NCI-H82 (cell line): ENCODE measurements at regions not wholly inside any gene's neighbourhood (a gene's known extent, or its start where the extent isn't known, plus 50 kb on each side); places are given as distances from the start of the nearest gene placed in this dataset.

Experiments
- DNase-seq: peaks from one replicate; lab custom pipeline; 2025; lab: John Stamatoyannopoulos, UW

DNA sequence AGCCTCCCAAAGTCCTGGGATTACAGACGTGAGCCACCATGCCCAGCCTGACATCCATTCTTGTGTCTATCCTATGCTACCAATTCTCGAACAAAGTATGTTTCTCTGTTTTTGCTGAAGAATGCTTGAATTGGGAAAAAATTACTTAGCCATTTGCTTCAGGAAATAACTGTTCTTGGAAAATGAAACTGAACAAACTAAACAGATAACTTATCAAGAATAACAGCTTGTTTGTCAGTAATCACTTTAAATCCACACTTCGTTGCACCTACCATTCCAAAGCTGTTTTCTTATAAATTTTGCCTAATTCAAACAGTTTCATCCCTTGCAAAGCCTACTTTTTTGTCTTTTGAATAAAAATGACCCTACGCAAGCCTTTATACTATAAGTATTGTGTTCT, 672.9 kb downstream of the SUCLG1 start:
- no peak for DNase-seq

DNA sequence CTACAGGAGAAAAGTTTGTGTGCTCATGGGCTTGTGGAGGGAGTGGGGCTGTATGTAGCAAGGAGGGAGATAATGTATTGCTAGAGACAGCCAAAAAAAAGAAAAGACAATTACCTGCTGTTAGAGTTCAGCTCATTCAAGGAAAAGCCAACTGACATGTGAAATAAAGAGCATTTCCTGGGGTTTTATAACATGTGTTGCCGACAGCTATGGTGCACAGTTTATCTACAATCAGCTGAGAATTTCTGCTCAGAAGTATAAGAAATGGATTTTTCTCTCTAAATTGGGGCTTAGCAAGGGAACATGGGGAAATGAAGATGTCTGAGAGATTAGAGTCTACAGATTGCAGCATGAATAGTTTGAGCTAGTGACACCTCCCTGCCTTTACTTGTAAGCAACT, 674.1 kb downstream of the SUCLG1 start:
- no peak for DNase-seq

DNA sequence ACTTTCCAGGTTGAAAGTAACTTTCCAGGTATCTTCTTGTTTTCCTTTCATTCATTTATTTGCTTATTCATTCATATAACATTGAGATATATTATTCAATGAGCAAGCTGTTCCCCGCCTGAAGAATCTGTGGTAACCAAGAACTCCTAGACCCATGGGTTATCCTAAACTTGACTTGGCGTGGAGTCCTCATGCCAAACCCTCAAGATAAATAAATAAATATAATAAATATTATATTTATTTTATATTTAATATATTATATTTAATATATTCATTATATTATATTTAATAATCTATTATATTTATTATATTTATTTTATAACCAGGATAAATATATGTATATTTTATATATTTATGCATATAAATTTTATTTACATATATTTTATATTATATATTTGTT, 674.8 kb downstream of the SUCLG1 start:
- no peak for DNase-seq

DNA sequence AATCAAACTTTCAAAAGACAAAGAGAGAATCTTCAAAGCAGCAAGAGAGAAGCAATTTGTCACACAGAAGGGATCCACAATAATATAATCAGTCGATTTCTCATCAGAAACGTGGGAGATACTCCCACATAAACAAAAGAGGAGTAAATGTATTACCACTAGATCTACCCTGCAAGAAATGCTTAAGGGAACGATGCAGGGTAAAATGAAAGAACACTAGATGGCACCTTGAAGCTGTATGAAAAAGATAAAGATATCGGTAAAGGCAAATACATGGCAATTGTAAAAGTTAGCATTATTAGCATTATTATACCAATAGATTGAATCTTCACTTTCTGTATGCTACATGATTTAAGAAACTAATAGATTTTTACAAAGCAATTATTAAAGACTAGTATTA, 677.0 kb downstream of the SUCLG1 start:
- peak; percentile 3 for DNase-seq

DNA sequence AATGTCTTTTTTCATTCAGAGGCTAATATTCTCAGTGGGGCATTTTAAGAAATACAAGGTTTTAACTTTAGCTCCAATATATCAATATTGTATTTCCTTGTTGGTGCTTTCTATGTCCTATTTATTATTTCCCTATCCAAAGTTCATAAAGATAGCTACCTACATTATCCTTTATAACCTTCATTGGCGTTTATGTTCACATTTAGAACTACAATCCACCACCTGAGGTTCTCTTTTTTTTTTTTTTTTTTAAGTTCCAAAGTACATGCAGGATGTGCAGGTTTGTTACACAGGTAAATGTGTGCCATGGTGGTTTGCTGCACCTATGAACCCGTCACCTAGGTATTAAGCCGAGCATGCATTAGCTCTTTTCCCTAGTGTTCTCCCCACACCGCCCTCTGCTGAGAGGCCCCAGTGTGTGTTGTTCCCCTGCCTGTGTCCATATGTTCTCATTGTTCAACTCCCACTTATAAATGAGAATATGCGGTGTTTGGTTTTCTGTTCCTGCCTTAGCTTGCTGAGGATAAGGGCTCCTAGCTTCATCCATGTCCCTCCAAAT, 694.6 kb downstream of the SUCLG1 start:
- DNase-seq: no peak

DNA sequence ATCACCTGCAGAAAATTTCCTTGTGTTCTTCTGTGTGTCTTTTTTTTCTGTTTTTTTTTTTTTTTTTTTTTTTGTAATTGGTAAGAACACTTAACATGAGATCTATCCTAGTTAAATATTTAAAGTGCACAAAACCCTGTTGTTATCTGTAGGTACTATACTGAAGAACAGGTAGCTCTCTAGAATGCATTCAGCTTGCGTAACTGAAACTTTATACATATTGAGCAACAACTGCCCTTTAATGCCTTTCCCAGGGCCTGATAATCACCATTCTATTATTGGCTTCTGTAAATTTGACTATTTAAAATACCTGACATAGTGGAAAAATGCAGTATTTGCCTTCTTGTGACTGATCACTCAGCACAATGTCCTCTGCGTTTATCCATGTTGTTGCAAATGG, 701.8 kb downstream of the SUCLG1 start:
- DNase-seq: no peak

DNA sequence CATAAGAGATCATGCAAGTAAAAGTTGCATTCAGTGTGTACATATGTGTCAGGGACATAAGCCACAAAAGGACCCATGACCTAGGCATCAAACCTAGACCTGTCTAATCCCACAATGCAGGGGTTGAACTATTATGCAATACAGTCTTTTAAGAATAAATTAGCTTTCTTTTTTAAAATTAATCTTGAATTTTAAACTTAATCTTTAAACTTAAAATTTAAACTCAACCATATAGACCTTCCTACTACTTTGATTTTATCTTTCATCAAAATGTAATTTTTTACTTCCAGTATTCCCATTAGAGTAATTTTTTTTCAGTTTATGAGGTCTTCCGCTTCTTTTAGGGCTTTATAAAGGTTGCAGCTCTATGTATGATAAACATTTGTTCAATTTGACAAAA, 702.9 kb downstream of the SUCLG1 start:
- no peak for DNase-seq

DNA sequence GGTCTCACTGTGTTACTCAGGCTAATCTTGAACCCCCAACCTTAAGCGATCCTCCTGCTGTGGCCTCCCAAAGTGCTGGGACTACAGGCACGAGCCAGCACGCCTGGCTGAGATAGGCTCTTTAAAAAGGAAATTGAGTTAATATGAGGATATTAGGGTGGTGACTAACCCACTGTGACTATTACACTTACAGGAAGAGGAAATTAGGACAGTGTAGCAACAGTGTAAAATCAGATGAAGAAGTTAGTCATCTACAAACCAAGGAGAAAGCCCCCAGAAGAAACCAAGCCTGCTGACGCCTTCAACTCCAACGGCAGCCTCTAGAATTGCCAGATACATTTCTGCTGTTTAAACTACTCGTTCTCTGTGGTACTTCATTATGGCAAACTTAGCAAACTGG, 711.9 kb downstream of the SUCLG1 start:
- no peak for DNase-seq

DNA sequence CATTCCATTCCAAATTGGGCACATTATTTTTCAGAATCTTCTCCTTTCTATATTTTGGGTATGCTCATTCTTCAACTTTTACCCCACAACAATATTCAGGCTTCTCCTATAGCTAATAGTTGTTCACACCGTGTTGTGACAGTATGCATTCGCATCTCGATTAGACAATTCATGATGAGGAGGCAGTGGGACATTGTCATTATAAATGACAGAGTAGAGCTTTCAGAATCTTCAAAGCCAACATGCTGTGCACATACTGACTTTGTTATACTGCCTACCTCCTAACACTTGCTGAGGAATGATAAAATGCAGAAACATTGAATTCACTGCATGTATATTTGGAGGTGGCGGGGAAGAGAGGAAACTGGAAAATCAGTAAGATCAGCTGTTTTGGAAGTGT, 714.2 kb downstream of the SUCLG1 start:
- no peak for DNase-seq

DNA sequence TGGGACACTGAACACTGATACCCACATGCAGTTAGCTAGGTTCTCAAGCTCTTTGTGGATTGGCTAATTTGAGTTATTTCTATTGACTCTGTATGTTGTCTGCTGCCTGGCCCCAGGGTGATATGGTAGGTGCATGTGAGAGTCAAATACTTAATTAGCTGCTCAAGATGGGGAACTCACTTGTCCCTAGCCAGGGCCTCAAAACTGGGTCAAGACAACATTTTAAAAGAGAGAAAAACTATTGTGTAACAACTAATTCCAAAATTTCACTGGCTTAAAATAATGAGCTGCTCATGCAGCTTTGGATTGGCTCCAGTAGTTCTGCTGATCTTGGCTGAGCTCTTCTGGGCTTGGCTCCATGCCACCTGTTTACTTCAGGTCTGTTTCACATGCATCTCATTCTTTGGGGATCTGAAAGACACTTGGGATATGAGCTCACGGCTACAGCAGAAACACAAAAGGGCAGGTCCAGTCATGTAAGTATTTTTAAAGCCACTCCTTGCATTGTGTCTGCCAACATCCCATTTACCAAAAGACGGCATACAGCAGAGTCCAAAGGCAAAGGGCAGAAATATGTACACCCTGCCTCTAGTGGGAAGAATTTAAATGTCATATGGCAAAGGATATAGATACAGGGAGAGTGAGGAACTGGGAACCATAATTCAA, 716.8 kb downstream of the SUCLG1 start:
- DNase-seq: no peak

DNA sequence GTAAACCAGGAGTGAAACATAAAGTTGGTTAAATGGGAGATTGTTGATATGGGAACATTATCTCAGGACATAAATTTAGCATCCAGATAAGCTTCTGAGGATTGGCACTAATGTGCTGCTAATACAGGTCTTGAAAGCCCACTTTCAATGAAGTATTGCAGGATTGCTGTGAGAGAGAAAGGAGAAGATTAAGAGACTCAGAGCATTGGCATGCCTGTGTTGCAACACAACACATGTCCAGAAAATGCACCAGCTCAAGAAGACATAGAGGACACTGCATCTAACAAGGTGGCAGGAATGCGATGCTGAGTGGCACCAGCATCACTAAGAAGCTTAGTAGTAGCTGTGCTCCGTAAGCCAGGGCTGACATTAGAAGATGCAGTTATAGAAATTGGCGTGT, 728.9 kb downstream of the SUCLG1 start:
- no peak for DNase-seq

DNA sequence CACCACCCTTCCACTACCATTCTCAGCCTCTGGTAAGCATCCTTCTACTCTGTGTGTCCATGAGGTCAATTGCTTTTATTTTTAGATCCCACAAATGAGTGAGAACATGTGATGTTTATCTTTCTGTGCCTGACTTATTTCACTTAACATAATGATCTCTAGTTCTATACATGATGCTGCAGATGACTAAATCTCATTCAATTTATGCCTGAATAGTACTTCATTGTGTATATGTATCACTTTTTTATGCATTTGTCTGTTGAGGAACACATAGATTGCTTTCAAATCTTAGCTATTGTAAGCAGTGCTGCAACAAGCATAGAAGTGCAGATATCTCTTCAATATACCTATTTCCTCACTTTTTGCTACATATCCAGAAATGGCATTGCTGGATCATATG, 733.3 kb downstream of the SUCLG1 start:
- DNase-seq: no peak

DNA sequence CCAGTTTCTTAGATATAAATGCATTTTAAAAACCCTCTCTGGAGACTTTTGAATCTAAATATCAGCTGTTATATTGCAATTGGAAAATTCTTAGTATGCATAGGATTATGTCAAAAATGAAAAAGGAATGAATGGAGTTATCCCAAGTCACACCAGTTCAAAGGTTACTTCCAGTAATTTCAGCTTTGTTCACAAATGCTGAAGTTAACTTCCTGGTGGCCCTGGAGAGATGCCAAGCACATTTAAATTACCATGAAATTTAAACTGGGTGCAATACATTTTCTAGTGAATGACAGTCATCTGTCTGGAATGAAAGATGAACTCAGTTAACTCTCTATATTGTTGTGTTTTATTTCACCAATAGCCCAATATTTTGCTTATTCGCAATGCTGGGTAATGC, 753.9 kb downstream of the SUCLG1 start:
- DNase-seq: no peak

DNA sequence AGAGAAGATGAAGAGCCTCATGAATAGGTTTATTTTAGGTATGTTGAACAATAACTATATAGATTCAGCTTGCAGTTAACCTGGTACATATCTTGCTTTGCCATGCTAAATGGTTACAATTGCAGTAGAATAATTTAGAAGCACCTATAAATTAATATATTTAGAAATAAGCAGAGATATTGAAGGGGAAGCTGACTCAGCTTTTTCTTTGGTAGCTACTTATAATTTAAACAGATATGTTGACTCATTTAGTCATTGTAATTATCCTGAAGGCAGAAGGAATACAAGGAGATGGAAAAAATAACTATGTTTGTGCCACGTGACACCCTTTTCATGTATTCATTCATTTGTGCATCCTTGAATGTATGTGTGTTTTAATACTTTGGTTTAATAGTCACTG, 755.5 kb downstream of the SUCLG1 start:
- DNase-seq: no peak

DNA sequence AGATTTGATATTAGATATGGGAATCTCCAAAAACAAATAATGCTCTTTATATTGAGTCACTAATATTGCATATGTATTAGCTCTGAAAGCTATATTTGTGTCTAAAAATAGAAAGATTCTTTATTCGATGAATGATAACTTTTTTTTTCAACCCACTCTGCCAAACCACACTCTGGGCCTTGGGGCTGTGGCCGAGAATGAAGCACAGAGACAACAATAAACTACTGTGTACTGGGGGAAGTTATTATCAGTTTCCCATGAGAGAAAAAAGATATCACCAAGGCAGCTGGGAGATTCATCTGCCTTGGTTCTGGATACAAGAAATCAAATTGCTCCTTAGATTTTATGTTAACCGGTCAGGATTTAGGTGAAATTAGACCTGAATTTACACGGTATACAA, 762.2 kb downstream of the SUCLG1 start:
- DNase-seq: no peak

DNA sequence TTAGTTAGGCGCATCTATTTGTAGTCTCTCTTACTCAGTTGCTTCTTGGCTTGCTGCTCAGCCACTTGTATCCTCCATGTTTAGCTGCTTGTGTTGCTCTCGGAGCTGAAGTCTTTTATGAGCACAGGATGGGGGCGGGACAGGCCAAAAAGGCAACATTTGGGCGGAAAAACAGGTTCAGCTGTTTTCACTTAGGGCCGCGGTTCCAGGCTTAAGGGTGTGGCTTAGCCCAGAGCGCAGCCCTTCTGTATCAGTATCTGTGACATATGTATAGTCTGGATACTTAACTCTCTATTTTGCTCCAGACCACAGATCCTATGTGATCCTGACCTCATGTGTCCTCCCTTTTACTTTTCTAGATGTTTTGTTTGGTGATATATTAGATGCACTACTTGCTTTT, 763.5 kb downstream of the SUCLG1 start:
- DNase-seq: no peak

DNA sequence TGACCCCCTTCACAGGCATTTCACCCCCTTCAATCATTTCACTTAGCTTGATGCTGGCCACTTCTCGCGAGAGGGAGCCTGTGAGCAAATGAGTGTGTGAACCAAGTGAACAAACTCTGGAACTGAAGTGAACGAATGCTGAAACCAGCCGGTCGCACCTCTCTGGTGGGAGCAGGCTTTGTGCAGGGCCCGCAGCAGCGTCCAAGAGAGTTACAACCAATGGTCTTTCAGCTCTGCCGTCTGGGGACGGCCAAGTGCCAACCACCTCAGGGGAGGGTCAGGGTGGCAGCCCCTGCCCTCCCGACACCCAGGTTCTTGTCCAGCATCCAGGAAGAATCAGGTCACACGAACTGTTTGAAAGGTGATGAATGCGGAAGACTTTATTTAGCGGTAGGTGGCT, 764.0 kb downstream of the SUCLG1 start:
- no peak for DNase-seq

DNA sequence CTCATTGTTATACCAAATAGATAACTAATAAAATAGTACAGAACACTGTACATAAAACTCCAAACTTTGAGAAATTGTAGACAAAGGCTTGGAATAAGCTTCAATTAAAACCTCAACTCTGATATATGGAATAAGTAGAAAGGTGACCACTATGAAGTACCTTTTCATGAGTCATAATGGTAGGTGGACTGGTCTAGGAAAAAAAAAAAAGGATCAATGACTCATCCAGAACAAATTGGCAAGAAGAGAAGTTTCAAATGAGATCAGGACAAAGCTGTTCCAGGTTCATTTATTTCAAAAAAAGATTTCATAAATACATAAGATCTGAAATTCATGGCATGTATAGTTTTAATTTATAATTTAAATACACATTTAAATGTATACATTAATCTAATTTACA, 769.7 kb downstream of the SUCLG1 start:
- DNase-seq: no peak

DNA sequence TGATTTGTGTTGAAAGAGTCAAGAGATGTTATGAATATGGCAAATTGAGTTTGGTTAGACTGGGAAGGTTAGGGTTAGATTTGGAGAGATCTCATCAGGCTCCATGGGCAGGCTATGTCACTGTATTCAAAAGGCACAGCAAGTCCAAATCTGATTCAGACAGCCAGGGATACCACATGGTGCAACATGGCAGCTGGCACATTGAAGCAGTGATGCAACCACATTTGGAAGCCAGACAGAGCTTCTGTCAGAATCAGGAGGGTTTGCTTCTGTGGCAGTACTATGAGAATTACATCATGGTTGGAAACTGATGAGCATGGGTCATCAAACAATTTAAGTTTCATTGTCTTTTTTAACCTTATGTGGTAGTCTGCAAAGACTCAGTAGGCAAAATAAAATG, 772.2 kb downstream of the SUCLG1 start:
- DNase-seq: no peak

DNA sequence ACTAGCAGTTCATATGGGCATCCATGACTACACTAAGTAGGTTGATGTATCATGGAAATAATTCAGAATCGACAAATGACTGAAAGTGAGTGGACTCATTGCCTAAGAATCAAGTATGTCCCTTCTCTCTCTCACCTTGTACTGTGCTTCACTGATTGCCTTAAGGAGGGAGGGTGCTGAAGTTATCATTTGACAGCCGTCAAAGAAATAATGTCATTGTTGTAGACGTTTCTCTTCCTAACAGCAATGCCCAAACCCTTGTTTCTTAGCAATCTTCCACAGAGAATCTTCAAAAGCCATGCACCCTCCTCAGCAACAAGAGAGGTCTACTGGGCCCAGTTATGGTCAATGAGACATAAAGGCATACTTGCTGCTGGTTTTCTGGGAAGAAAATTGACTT, 785.0 kb downstream of the SUCLG1 start:
- DNase-seq: no peak

DNA sequence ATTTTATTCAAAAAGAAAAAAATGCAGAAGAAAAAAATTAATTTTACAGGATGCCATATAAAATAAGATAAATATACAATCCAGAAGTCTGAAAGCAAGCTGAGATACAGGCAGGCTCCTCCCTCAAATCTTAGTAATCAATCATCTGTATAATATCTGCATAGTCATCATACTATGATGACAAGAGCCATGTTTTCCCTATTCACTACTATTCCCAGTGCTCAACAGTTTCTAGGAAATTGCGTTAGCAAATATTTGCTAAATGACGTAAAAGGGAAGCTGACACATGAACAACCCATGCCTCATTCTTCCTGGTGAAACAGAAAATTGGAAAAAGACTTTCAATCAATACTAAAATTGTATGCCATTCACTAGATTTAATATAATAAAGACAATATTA, 793.2 kb downstream of the SUCLG1 start:
- no peak for DNase-seq

DNA sequence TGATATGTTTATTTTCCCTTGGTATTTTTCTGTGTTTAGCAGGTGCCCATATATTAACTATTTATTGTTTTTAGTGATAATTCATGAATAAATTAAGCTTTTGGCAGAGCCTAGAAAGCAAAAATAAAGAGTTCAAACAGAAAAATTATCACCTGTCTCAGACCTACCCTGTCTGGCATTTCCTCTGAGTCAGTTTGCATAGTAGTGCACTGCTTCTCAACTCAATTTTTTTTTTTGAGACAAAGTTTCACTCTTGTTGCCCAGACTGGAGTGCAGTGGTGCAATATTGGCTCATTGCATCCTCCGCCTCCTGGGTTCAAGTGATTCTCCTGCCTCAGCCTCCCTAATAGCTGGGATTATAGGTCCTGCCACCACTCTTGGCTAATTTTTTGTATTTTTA, 793.9 kb downstream of the SUCLG1 start:
- no peak for DNase-seq

DNA sequence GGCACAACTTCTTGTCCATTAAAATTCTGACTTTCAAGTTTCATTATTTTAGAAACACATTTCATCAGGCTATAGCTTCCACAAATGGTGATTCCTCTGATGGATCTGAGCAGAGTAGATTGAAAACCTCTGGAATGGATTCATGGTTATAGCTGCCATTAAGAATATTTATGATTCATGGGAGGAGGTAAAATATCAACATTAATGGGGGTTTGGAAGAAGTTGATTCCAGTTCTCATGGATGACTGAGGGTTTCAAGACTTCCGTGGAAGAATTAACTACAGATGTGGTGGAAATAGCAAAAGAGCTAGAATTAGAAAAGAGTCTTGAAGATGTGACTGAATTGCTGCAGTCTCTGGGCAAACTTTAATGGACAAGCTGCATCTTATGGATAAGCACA, 797.4 kb downstream of the SUCLG1 start:
- no peak for DNase-seq

DNA sequence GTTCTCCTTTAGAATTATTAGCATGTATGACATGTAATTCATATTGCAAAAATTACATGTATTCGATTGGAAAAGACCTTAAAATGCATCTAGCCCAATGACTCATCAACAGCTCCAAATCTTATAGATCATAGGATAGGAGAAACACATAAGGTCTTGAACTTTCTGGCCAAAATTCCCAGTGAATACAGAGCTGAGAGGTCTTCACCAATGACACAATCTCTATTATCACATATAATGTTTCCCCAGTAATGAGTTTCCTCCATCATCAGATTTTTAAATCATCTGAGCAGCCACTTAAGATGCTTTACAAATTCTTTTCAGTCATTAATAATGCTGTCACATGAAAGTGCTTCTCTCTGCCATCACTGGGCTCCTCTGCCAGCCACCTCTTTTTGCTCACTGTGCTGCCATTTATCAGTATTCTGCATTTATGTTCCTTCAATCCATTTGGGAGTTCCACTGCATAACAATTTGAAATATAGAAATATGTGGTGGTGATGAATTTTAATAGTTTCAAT, 804.9 kb downstream of the SUCLG1 start:
- DNase-seq: no peak
